Neuronal stem cell (in vitro differentiated cells): ENCODE measurements at regions not wholly inside any gene's neighbourhood (a gene's known extent, or its start where the extent isn't known, plus 50 kb on each side); places are given as distances from the start of the nearest gene placed in this dataset.
"Not testable (repeated sequence)": the region's sequence is repeated elsewhere in the genome, so short reads cannot be mapped to it uniquely, and the experiment has no call there.

Experiments used
- DNase-seq: peaks from one replicate; pipeline ENCODE4 v3.0.0-alpha.2; 2013; ENCODE audit warnings: low spot score
- H2AFZ ChIP-seq: one replicate; pipeline ENCODE4 v1.6.1; 2013; ENCODE audit warnings: mild to moderate bottlenecking, low read length, inconsistent platforms
- H2AK5ac ChIP-seq: 2 replicates; pipeline ENCODE4 v1.6.1; 2013; ENCODE audit warnings: low read depth, mild to moderate bottlenecking, inconsistent platforms, low read length, moderate library complexity, mixed read lengths
- H2BK120ac ChIP-seq: 2 replicates; pipeline ENCODE4 v1.6.1; 2013; ENCODE audit warnings: low read depth, mild to moderate bottlenecking, inconsistent platforms, low read length, moderate library complexity, mixed read lengths
- H2BK12ac ChIP-seq: one replicate; pipeline ENCODE4 v1.6.1; 2013; ENCODE audit warnings: low read length, inconsistent platforms
- H2BK15ac ChIP-seq: 2 replicates; pipeline ENCODE4 v1.6.1; 2013; ENCODE audit warnings: mild to moderate bottlenecking, low read length, inconsistent platforms, mixed read lengths
- H2BK5ac ChIP-seq: one replicate; pipeline ENCODE4 v1.6.1; 2013; ENCODE audit warnings: inconsistent platforms, mild to moderate bottlenecking, low read length, moderate library complexity
- H3K14ac ChIP-seq: one replicate; pipeline ENCODE4 v1.6.1; 2013; ENCODE audit warnings: low read length, inconsistent platforms
- H3K18ac ChIP-seq: 2 replicates; pipeline ENCODE4 v1.6.1; 2013; ENCODE audit warnings: low read length, inconsistent platforms
- H3K23ac ChIP-seq: 2 replicates; pipeline ENCODE4 v1.6.1; 2013; ENCODE audit warnings: low read depth, mild to moderate bottlenecking, mixed read lengths, low read length, inconsistent platforms; ENCODE audit not compliant: poor library complexity
- H3K27ac ChIP-seq: replicated peaks from 3 replicates; pipeline ENCODE4 v1.5.1; 2013; ENCODE audit warnings: low read length, inconsistent platforms
- H3K27me3 ChIP-seq, 3 experiments: 2 replicates each; pipeline ENCODE4 v1.6.1; 2013; ENCODE audit warnings: low read length in 3 of 3, mild to moderate bottlenecking in 2 of 3, inconsistent platforms in 1 of 3, low read depth in 1 of 3, mixed read lengths in 1 of 3, moderate library complexity in 1 of 3; ENCODE audit not compliant: control insufficient read depth in 3 of 3, insufficient read depth in 3 of 3
- H3K36me3 ChIP-seq, 2 donors: replicated peaks in 1 of 2; 2 replicates each; pipeline ENCODE4 v1.6.1; 2013; ENCODE audit warnings: low read length in 2 of 2; ENCODE audit not compliant: control insufficient read depth in 2 of 2, insufficient read depth in 2 of 2
- H3K4ac ChIP-seq: 2 replicates; pipeline ENCODE4 v1.6.1; 2013; ENCODE audit warnings: inconsistent platforms, mild to moderate bottlenecking, low read length, moderate library complexity
- H3K4me1 ChIP-seq, 2 donors: 1 replicate in 1 of 2; 2 replicates in 1 of 2; pipeline ENCODE4 v1.6.1; 2013; ENCODE audit warnings: low read length in 2 of 2, low read depth in 1 of 2; ENCODE audit not compliant: control insufficient read depth in 2 of 2, insufficient read depth in 1 of 2
- H3K4me2 ChIP-seq: one replicate; pipeline ENCODE4 v1.6.1; 2013; ENCODE audit warnings: mild to moderate bottlenecking, low read length, inconsistent platforms; ENCODE audit not compliant: insufficient read depth, poor library complexity, severe bottlenecking
- H3K4me3 ChIP-seq, 2 donors: 2 replicates each; pipeline ENCODE4 v1.5.1; 2013; ENCODE audit warnings: low read length in 2 of 2, mild to moderate bottlenecking in 2 of 2, inconsistent platforms in 1 of 2, moderate library complexity in 1 of 2
- H3K79me1 ChIP-seq: one replicate; pipeline ENCODE4 v1.6.1; 2013; ENCODE audit warnings: low read depth, mild to moderate bottlenecking, inconsistent platforms, low read length, moderate library complexity
- H3K9ac ChIP-seq: one replicate; pipeline ENCODE4 v1.6.1; 2013; ENCODE audit warnings: mild to moderate bottlenecking, low read depth, low read length, inconsistent platforms; ENCODE audit not compliant: poor library complexity
- H3K9me3 ChIP-seq, 2 donors: replicated peaks in 1 of 2; 2 replicates each; pipeline versions ENCODE3 to v1.6.1; 2013; ENCODE audit warnings: low read length in 2 of 2, mild to moderate bottlenecking in 2 of 2, inconsistent platforms in 1 of 2, low read depth in 1 of 2, mixed read lengths in 1 of 2, moderate library complexity in 1 of 2; ENCODE audit not compliant: control insufficient read depth in 2 of 2, insufficient read depth in 1 of 2
- H4K8ac ChIP-seq: one replicate; pipeline ENCODE4 v1.6.1; 2013; ENCODE audit warnings: low read depth, mild to moderate bottlenecking, inconsistent platforms, low read length, moderate library complexity
- H4K91ac ChIP-seq: one replicate; pipeline ENCODE4 v1.6.1; 2013; ENCODE audit warnings: low read length, low read depth, mild to moderate bottlenecking, inconsistent platforms; ENCODE audit not compliant: poor library complexity
- WGBS, 2 donors: extraction: QIAGEN DNeasy Blood & Tissue Kit; methylation state at CpG; one replicate each; pipeline ENCODE4 v1.1.7; 2013; ENCODE audit warnings: missing lambda C conversion rate in 2 of 2, mixed read lengths in 1 of 2; ENCODE audit not compliant: insufficient read length in 2 of 2, insufficient replicate concordance in 1 of 2; ENCODE audit errors: extremely low coverage in 2 of 2; 5-methylcytosine and 5-hydroxymethylcytosine counted together

DNA sequence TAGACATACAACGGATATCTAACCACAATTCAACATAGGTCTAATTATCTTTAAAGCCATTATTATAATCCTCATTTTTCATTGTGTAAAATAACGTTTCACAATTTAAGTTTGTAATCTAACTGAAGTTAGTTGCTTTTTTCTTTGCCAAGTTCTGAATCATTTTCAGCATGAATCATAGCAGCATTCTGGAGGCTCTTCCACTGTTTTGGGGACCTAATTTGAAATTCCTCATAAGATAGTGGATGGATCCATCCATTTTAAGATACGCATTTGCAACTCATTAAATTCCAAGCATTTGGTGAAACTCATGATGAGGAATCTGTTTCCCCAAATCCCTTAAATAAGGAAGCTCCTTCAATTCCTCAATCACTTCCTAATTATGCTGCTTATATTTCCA, 447.1 kb upstream of the CDH10 start:
- Histone ChIP-seq H3K4me3 (no peak overlapping the region), H2BK120ac (no peak overlapping the region), H3K4me1 (no peaks in the 10 kb centered on the region), H2BK12ac (no peak overlapping the region), H3K4ac (no peak overlapping the region), H3K23ac (no peak overlapping the region), H2AFZ (no peak overlapping the region), H3K79me1 (no peaks in the 10 kb centered on the region), H3K9me3 (no peaks in the 10 kb centered on the region), H3K27ac (no peak overlapping the region), H4K91ac (no peak overlapping the region), H3K36me3 (no peaks in the 10 kb centered on the region), H3K27me3 (no peaks in the 10 kb centered on the region), H3K9ac (no peak overlapping the region), H2BK15ac (no peak overlapping the region), H2BK5ac (no peak overlapping the region), H3K14ac (no peak overlapping the region), H3K18ac (no peak overlapping the region), H3K4me2 (no peak overlapping the region), H2AK5ac (no peak overlapping the region), H4K8ac (no peak overlapping the region)
- no CpG with 5 or more reads among the region's 3 CpGs for WGBS, 2 donors
- no peak for DNase-seq

DNA sequence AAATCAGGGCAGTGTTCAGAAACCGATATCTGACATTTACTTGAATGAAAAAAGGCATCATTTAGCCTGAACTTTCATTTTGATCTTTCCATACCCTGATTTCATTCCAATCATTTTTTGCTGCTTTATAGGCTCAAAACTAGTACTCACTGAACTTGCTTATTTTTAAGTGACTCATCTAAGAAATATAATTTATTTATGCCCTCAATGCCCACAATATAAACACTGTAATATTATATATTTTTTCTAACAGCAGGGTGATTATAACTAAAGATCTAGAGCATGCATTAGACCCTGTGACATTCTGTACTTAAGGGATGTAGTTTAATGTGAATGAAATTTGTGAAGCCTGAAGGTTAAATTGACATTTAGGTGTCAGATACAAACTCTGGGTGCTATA, 446.1 kb upstream of the CDH10 start:
- Histone ChIP-seq H3K4me1 (no peaks in the 10 kb centered on the region), H3K4me3 (no peak overlapping the region), H2BK120ac (no peak overlapping the region), H3K4ac (no peak overlapping the region), H3K9me3 (no peaks in the 10 kb centered on the region), H3K36me3 (no peaks in the 10 kb centered on the region), H2AFZ (no peak overlapping the region), H4K8ac (no peak overlapping the region), H2BK5ac (no peak overlapping the region), H4K91ac (no peak overlapping the region), H3K9ac (no peak overlapping the region), H2BK15ac (no peak overlapping the region), H3K27ac (no peak overlapping the region), H3K27me3 (no peaks in the 10 kb centered on the region), H2AK5ac (no peak overlapping the region), H3K4me2 (no peak overlapping the region), H3K79me1 (no peaks in the 10 kb centered on the region), H2BK12ac (no peak overlapping the region), H3K23ac (no peak overlapping the region), H3K18ac (no peak overlapping the region), H3K14ac (no peak overlapping the region)
- DNase-seq: no peak
- no CpG with 5 or more reads among the region's 1 CpG for WGBS, 2 donors

DNA sequence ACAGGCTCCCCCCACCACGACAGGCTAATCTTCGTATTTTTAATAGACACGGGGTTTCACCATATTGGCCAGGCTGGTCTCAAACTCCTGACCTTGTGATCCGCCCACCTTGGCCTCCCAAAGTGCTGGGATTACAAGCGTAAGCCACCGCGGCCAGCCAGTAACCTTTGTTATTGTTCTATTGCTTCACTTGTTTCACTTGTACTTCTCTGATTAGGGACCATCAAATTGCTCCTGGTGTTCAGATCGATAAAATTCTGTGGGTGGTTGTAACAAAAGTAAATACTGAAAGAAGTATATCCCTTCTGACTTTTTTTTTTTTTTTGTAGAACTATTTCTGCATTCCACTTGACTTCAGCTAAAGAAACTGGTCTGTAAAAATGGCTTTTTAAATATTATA, 445.5 kb upstream of the CDH10 start:
- Histone ChIP-seq H3K14ac (no peak overlapping the region), H2AFZ (no peak overlapping the region), H3K4me2 (no peak overlapping the region), H4K91ac (no peak overlapping the region), H3K79me1 (no peaks in the 10 kb centered on the region), H3K27me3 (no peaks in the 10 kb centered on the region), H2BK12ac (no peak overlapping the region), H3K18ac (no peak overlapping the region), H2BK120ac (no peak overlapping the region), H3K4me1 (no peaks in the 10 kb centered on the region), H3K9ac (no peak overlapping the region), H3K27ac (no peak overlapping the region), H3K9me3 (no peaks in the 10 kb centered on the region), H2AK5ac (no peak overlapping the region), H4K8ac (no peak overlapping the region), H2BK5ac (no peak overlapping the region), H3K4ac (no peak overlapping the region), H2BK15ac (no peak overlapping the region), H3K36me3 (no peaks in the 10 kb centered on the region), H3K4me3 (no peak overlapping the region), H3K23ac (no peak overlapping the region)
- no peak for DNase-seq
- WGBS, 2 donors: no CpG with 5 or more reads among the region's 8 CpGs

DNA sequence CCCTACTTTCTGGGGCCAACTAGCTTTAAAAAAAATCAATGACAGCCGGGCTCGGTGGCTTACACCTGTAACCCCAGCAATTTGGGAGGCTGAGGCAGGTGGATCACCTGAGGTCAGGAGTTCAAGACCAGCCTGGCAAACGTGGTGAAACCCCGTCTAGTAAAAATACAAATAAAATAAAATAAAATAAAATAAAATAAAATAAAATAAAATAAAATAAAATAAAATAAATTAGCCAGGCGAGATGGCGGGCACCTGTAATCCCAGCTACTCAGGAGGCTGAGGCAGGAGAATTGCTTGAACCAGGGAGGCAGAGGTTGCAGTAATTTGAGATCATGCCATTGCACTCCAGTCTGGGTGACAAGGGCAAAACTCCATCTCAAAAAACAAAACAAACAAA, 443.9 kb upstream of the CDH10 start:
- not testable (repeated sequence) for H3K27me3 ChIP-seq, H3K36me3 ChIP-seq, H3K4ac ChIP-seq, H3K18ac ChIP-seq, H3K4me2 ChIP-seq, H2BK12ac ChIP-seq, H4K91ac ChIP-seq, DNase-seq, H2BK15ac ChIP-seq, H3K4me1 ChIP-seq, H3K23ac ChIP-seq, H4K8ac ChIP-seq, H2AK5ac ChIP-seq, H3K4me3 ChIP-seq, H2AFZ ChIP-seq, H3K27ac ChIP-seq, H3K79me1 ChIP-seq, H3K9ac ChIP-seq, H2BK120ac ChIP-seq, H3K9me3 ChIP-seq, H3K14ac ChIP-seq, H2BK5ac ChIP-seq
- whole genome bisulfite sequencing, 2 donors: no CpG with 5 or more reads among the region's 6 CpGs
